A673 (cell line): ENCODE measurements at regions not wholly inside any gene's neighbourhood (a gene's known extent, or its start where the extent isn't known, plus 50 kb on each side); places are given as distances from the start of the nearest gene placed in this dataset.

Source experiments
- BruUV-seq: library from RNA; stranded (reverse); fragments of 400-500 nt; replicated peaks from 2 replicates; lab custom pipeline; 2021; lab: Mats Ljungman, UMichigan
- CTCF ChIA-PET: fragments of 300-600 bp; sonication (Branson Sonifier 250); formaldehyde crosslinking; loops from one replicate; lab custom pipeline; 2022; ENCODE audit warnings: antibody characterized with exemption; lab: Charles Lee
- POLR2A ChIA-PET: fragments of 300-600 bp; sonication (Branson Sonifier 250); formaldehyde crosslinking; loops from one replicate; lab custom pipeline; 2022; ENCODE audit warnings: antibody characterized with exemption; ENCODE audit not compliant: low non-redundant PET; lab: Charles Lee
- DNase-seq: peaks from one replicate; pipeline ENCODE4 v3.0.0-alpha.2; 2015; ENCODE audit warnings: low spot score
- H3K27ac ChIP-seq: fragments of 200-600 bp; sonication (generic); 2 replicates; pipeline ENCODE4 v1.5.1; 2016; ENCODE audit warnings: mixed run types, low read depth, mild to moderate bottlenecking, mixed read lengths, antibody characterized with exemption, low read length; ENCODE audit not compliant: poor library complexity, severe bottlenecking
- H3K27me3 ChIP-seq: fragments of 200-600 bp; sonication (generic); replicated peaks from 2 replicates; pipeline ENCODE4 v1.6.1; 2017; ENCODE audit warnings: mixed run types, low read depth, mild to moderate bottlenecking, mixed read lengths, antibody characterized with exemption, low read length; ENCODE audit not compliant: insufficient read depth, poor library complexity
- H3K36me3 ChIP-seq: fragments of 200-600 bp; sonication (generic); 2 replicates; pipeline ENCODE4 v1.6.1; 2016; ENCODE audit warnings: mixed run types, mild to moderate bottlenecking, mixed read lengths, antibody characterized with exemption, low read length; ENCODE audit not compliant: insufficient read depth, poor library complexity, severe bottlenecking
- H3K4me1 ChIP-seq: fragments of 200-600 bp; sonication (generic); 2 replicates; pipeline ENCODE4 v1.6.1; 2017; ENCODE audit warnings: mixed run types, mild to moderate bottlenecking, mixed read lengths, antibody characterized with exemption, low read length; ENCODE audit not compliant: insufficient read depth, poor library complexity, severe bottlenecking
- H3K4me3 ChIP-seq: fragments of 200-600 bp; sonication (generic); 2 replicates; pipeline ENCODE4 v1.5.1; 2016; ENCODE audit warnings: low read depth, mixed run types, mild to moderate bottlenecking, mixed read lengths, low read length; ENCODE audit not compliant: poor library complexity, severe bottlenecking
- H3K9me3 ChIP-seq: fragments of 200-600 bp; sonication (generic); 2 replicates; pipeline ENCODE4 v1.6.1; 2016; ENCODE audit warnings: mixed run types, low read depth, mild to moderate bottlenecking, mixed read lengths, antibody characterized with exemption, low read length; ENCODE audit not compliant: poor library complexity, severe bottlenecking
- EZH2 ChIP-seq: fragments of 200-600 bp; sonication (generic); IDR thresholded peaks from 2 replicates; pipeline ENCODE4 v1.6.1; 2017; ENCODE audit warnings: borderline replicate concordance, low read depth, mild to moderate bottlenecking, mixed read lengths, antibody characterized with exemption, low read length; ENCODE audit not compliant: poor library complexity, severe bottlenecking
- intact Hi-C: fragments of 100-400 bp; cut with micrococcal nuclease; formaldehyde crosslinking; loops from one replicate; pipeline ENCODE4 v1.10.0; 2022; ENCODE audit not compliant: unreplicated experiment
- TF ChIP-seq, protein P1 (sequence below): fragments of 300-800, 200-600 bp; sonication (generic); conservative IDR thresholded peaks from 2 replicates; pipeline ENCODE4 v1.5.1; 2017; ENCODE audit warnings: low read depth, mild to moderate bottlenecking, antibody characterized with exemption, low read length, moderate library complexity, mixed read lengths

DNA sequence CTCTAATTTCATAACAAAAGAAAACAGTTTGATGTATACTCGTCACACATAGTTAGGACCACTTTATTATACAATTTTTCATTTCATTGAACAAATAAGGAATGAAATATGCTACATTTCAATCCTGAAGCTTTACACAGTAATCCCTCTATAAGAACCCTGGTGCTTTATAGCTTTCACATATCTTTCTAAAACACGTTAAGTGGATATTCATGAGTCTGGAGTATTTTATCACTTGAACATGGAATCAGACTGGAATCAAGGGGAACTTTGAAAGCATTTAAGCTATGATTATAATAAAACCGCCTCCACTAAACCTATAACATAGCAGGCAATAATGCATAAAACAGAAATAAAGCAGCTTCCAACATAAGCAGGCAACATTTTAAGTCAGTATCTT, 476.6 kb downstream of the COL11A1 start:
- no peaks in the 10 kb centered on the region for H3K9me3 ChIP-seq
- BruUV-seq = no TSS peak
- TF ChIP-seq EZH2 = no peak
- TF ChIP-seq, protein P1, sequence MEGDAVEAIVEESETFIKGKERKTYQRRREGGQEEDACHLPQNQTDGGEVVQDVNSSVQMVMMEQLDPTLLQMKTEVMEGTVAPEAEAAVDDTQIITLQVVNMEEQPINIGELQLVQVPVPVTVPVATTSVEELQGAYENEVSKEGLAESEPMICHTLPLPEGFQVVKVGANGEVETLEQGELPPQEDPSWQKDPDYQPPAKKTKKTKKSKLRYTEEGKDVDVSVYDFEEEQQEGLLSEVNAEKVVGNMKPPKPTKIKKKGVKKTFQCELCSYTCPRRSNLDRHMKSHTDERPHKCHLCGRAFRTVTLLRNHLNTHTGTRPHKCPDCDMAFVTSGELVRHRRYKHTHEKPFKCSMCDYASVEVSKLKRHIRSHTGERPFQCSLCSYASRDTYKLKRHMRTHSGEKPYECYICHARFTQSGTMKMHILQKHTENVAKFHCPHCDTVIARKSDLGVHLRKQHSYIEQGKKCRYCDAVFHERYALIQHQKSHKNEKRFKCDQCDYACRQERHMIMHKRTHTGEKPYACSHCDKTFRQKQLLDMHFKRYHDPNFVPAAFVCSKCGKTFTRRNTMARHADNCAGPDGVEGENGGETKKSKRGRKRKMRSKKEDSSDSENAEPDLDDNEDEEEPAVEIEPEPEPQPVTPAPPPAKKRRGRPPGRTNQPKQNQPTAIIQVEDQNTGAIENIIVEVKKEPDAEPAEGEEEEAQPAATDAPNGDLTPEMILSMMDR = no peak
- H3K4me1 ChIP-seq = no peaks in the 10 kb centered on the region
- DNase-seq = no peak
- no peak overlapping the region for H3K27ac ChIP-seq
- ChIA-PET POLR2A (no interaction called here), CTCF (no interaction called here)
- no peaks in the 10 kb centered on the region for H3K27me3 ChIP-seq
- H3K4me3 ChIP-seq = no peak overlapping the region
- intact Hi-C loops = no loop called here
- no peaks in the 10 kb centered on the region for H3K36me3 ChIP-seq

DNA sequence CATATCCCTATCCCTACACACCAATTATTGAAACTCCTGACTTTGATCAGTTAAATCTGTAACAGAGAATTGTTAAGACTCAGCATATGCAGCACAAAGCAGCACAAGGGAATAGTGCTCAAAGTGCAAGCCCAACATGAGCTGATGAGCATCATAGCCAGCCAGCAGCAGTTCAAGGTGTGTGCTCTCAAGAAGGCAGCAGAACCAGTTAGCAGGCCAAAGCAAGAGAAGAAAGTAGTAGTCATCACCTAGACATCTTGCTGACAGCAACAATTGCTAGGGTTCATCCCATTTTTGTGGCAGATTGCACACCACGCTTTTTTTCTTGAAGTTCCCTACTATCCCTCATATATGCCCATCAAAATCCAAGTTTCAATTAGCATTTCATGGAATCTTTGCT, 478.3 kb downstream of the COL11A1 start:
- no peak for TF ChIP-seq EZH2
- TF ChIP-seq, protein P1 = no peak
- ChIA-PET POLR2A (no interaction called here), CTCF (no interaction called here)
- intact Hi-C loops = no loop called here
- no peak overlapping the region for H3K4me3 ChIP-seq
- BruUV-seq = no TSS peak
- H3K27me3 ChIP-seq = no peaks in the 10 kb centered on the region
- H3K27ac ChIP-seq = no peak overlapping the region
- no peak for DNase-seq
- H3K36me3 ChIP-seq = no peaks in the 10 kb centered on the region
- no peaks in the 10 kb centered on the region for H3K4me1 ChIP-seq
- no peaks in the 10 kb centered on the region for H3K9me3 ChIP-seq

DNA sequence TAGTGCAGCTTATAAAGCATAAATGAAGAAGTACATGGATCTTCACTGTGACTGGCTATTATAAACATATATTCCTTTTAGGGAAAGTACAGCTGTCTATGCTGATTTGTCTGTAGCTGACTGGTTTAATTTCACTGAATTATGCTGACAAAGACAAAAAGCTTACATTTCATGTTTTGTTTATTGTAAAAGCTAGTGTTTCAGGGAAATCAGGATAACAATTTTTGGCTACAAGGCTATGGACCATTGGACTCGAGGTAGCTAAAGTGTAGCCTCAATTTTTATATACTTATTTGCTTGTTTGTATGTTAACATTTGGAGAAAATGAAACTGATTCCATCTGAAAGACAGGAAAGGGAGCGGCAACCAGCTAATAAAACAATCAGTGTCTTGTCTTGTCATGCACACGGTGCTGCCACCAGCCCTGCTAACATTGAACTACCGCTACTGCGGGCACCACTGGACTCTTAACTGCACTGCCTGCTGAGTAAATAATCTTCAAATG, 480.2 kb downstream of the COL11A1 start:
- Histone ChIP-seq H3K27ac (no peak overlapping the region), H3K4me1 (no peaks in the 10 kb centered on the region), H3K9me3 (no peaks in the 10 kb centered on the region), H3K4me3 (peak overlapping the region; percentile 18), H3K27me3 (no peaks in the 10 kb centered on the region), H3K36me3 (no peaks in the 10 kb centered on the region)
- BruUV-seq = no TSS peak
- ChIA-PET POLR2A (no interaction called here), CTCF (no interaction called here)
- DNase-seq = peak; percentile 37
- TF ChIP-seq, protein P1 = no peak
- no peak for TF ChIP-seq EZH2
- intact Hi-C loops = no loop called here
